Activated CD8-positive, alpha-beta T cell treated with anti-CD3 and anti-CD28 coated beads for 36 hours (primary cell): ENCODE measurements at regions not wholly inside any gene's neighbourhood (a gene's known extent, or its start where the extent isn't known, plus 50 kb on each side); places are given as distances from the start of the nearest gene placed in this dataset.

Experiments
- ATAC-seq: fragments of 200-7000 bp; cut with Tn5 transposase; one replicate; pipeline ENCODE4 v1.10.0; 2021; ENCODE audit warnings: mild to moderate bottlenecking, moderate library complexity
- CTCF ChIA-PET: fragments of 350-600 bp; sonication (Branson Sonifier 250); formaldehyde crosslinking; loops from one replicate; lab custom pipeline; 2021; ENCODE audit warnings: antibody characterized with exemption; lab: Charles Lee
- POLR2A ChIA-PET: fragments of 350-600 bp; sonication (Branson Sonifier 250); formaldehyde crosslinking; loops from one replicate; lab custom pipeline; 2021; ENCODE audit warnings: antibody characterized with exemption; lab: Charles Lee
- DNase-seq: peaks from one replicate; pipeline ENCODE4 v3.0.0-alpha.2; 2020
- H3K27ac Mint-ChIP-seq: one replicate; pipeline ENCODE4 v1.8.0; 2021; ENCODE audit warnings: mild to moderate bottlenecking, mixed read lengths
- H3K27me3 Mint-ChIP-seq: one replicate; pipeline ENCODE4 v1.8.0; 2021; ENCODE audit warnings: mixed read lengths
- H3K36me3 Mint-ChIP-seq: one replicate; pipeline ENCODE4 v1.8.0; 2021; ENCODE audit warnings: low read depth, mixed read lengths
- H3K4me1 Mint-ChIP-seq: one replicate; pipeline ENCODE4 v1.8.0; 2021; ENCODE audit warnings: low read depth, mixed read lengths
- H3K4me3 Mint-ChIP-seq: one replicate; pipeline ENCODE4 v1.8.0; 2021; ENCODE audit warnings: mild to moderate bottlenecking, moderate library complexity, mixed read lengths
- H3K9me3 Mint-ChIP-seq: one replicate; pipeline ENCODE4 v1.8.0; 2021; ENCODE audit warnings: mixed read lengths
- CTCF ChIP-seq: fragments of 200-600 bp; IDR thresholded peaks from one replicate; pipeline ENCODE4 v1.8.0; 2022; ENCODE audit warnings: antibody characterized with exemption, mild to moderate bottlenecking
- intact Hi-C: fragments of 100-400 bp; cut with micrococcal nuclease; formaldehyde crosslinking; loops from one replicate; pipeline ENCODE4 v1.10.0; 2022

DNA sequence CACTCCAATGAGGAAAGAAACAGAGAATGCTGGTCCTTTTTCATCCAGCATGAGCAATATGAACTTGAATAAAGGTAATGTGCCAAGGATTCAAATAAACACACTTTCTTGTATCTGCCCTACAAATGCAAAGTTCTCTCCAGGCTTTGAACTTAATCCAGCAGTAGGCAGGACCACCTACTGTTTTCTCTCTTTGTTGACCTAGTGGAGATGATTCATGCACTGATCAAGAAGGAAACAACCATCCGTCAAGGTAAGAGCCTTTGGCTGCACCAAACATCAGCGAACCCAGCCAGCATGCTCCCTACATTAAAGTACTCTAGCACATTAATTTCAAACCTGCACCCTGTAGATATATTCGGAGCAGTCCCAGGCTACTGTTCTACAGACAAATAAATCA, 489.3 kb downstream of the GALC start:
- H3K4me3 Mint-ChIP-seq, result no peak overlapping the region
- no peak for ATAC-seq
- no peaks in the 10 kb centered on the region for H3K4me1 Mint-ChIP-seq
- no peak overlapping the region for H3K27ac Mint-ChIP-seq
- H3K27me3 Mint-ChIP-seq, result no peaks in the 10 kb centered on the region
- ChIA-PET CTCF (no interaction called here), POLR2A (no interaction called here)
- intact Hi-C loops, result no loop called here
- no peak for DNase-seq
- no peaks in the 10 kb centered on the region for H3K9me3 Mint-ChIP-seq
- no peak for TF ChIP-seq CTCF
- no peaks in the 10 kb centered on the region for H3K36me3 Mint-ChIP-seq

DNA sequence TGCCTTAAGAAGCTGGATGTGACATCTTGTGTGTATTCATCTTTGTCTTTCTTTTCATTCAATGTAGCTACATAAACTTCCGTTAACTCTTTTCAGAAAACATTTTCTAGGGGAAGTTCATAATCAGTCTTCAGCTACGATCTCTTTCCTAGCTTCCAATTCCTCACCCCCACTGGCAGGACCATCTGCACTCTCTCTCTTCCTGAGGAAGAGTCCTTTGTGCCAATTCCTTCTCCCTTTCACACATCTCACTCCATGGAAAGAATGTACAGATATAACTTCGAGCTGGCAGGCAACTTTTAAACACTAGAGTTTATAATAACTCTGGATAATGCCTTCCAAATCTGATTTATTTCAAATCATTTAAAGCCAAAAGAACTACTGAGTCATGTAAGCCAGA, 495.7 kb downstream of the GALC start:
- intact Hi-C loops, result no loop called here
- no peak overlapping the region for H3K4me3 Mint-ChIP-seq
- CTCF ChIA-PET, result no interaction called here
- DNase-seq (no peak), ATAC-seq (no peak)
- H3K36me3 Mint-ChIP-seq, result no peaks in the 10 kb centered on the region
- H3K27me3 Mint-ChIP-seq, result no peaks in the 10 kb centered on the region
- H3K4me1 Mint-ChIP-seq, result no peaks in the 10 kb centered on the region
- H3K9me3 Mint-ChIP-seq, result peaks cover 2% of the 10 kb centered on the region
- no peak overlapping the region for H3K27ac Mint-ChIP-seq
- no peak for TF ChIP-seq CTCF
- POLR2A ChIA-PET, result no interaction called here

GRCh38 chr14:87494010-87494409, 499.0 kb downstream of the GALC start:
- ChIA-PET POLR2A (no interaction called here), CTCF (no interaction called here)
- ATAC-seq, result no peak

GRCh38 chr14:87492561-87492960, 500.4 kb downstream of the GALC start:
- ATAC-seq (no peak), DNase-seq (no peak)
- ChIA-PET CTCF (no interaction called here), POLR2A (no interaction called here)
- H3K27ac Mint-ChIP-seq, result no peak overlapping the region
- peaks cover 2% of the 10 kb centered on the region for H3K9me3 Mint-ChIP-seq
- no peak for TF ChIP-seq CTCF
- H3K27me3 Mint-ChIP-seq, result no peaks in the 10 kb centered on the region
- H3K4me3 Mint-ChIP-seq, result no peak overlapping the region
- no peaks in the 10 kb centered on the region for H3K36me3 Mint-ChIP-seq
- intact Hi-C loops, result no loop called here
- no peaks in the 10 kb centered on the region for H3K4me1 Mint-ChIP-seq

More at GRCh38 chr14:87494010-87494409, 499.0 kb downstream of the GALC start:
- no peak overlapping the region for H3K27ac Mint-ChIP-seq
- no peak overlapping the region for H3K4me3 Mint-ChIP-seq
- peaks cover 2% of the 10 kb centered on the region for H3K9me3 Mint-ChIP-seq
- H3K27me3 Mint-ChIP-seq, result no peaks in the 10 kb centered on the region
- H3K36me3 Mint-ChIP-seq, result no peaks in the 10 kb centered on the region
- no peak for DNase-seq
- intact Hi-C loops, result no loop called here
- TF ChIP-seq CTCF, result no peak
- no peaks in the 10 kb centered on the region for H3K4me1 Mint-ChIP-seq

DNA sequence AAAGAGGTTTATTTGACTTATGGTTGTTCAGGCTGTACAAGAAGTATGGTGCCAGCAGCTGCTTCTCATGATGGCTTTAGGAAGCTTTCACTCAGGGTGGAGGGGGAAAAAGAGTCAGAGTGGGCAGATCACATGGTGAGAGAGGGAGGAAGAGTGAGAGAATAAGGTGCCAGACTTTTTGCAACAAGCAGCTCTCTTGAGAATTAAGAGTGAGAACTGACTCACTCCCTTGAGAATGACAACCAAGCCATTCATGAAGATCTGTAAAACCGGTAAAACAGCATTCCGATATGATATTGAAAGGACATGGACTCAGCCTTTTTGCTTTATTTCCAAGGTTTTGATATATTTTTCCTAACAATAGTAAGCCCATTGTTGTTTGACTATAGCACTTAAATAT, 501.2 kb downstream of the GALC start:
- ChIA-PET POLR2A (no interaction called here), CTCF (no interaction called here)
- H3K27ac Mint-ChIP-seq, result no peak overlapping the region
- no peaks in the 10 kb centered on the region for H3K27me3 Mint-ChIP-seq
- no peaks in the 10 kb centered on the region for H3K36me3 Mint-ChIP-seq
- no peak for TF ChIP-seq CTCF
- H3K4me3 Mint-ChIP-seq, result no peak overlapping the region
- ATAC-seq, result no peak
- intact Hi-C loops, result no loop called here
- DNase-seq, result no peak
- H3K9me3 Mint-ChIP-seq, result peaks cover 2% of the 10 kb centered on the region
- no peaks in the 10 kb centered on the region for H3K4me1 Mint-ChIP-seq
